Osteoblast (primary cell): ENCODE measurements at regions not wholly inside any gene's neighbourhood (a gene's known extent, or its start where the extent isn't known, plus 50 kb on each side); places are given as distances from the start of the nearest gene placed in this dataset.

Source experiments
- DNase-seq: peaks from one replicate; pipeline ENCODE4 v3.0.0; 2011; ENCODE audit warnings: low spot score, mixed read lengths; ENCODE audit not compliant: insufficient read length; ENCODE audit errors: missing footprints
- H2AFZ ChIP-seq: 2 replicates; pipeline ENCODE4 v1.6.0; 2011; ENCODE audit warnings: mild to moderate bottlenecking, low read length
- H3K27ac ChIP-seq: 2 replicates; pipeline ENCODE4 v1.5.1; 2011; ENCODE audit warnings: mild to moderate bottlenecking, low read depth, low read length, moderate library complexity
- H3K27me3 ChIP-seq: 2 replicates; pipeline ENCODE4 v1.6.0; 2012; ENCODE audit warnings: mild to moderate bottlenecking, control low read depth, inconsistent platforms, low read length, moderate library complexity; ENCODE audit not compliant: insufficient read depth
- H3K36me3 ChIP-seq: 2 replicates; pipeline ENCODE4 v1.5.1; 2011; ENCODE audit warnings: mild to moderate bottlenecking, low read length, control low read depth, moderate library complexity; ENCODE audit not compliant: insufficient read depth
- H3K4me1 ChIP-seq: 2 replicates; pipeline ENCODE4 v1.5.1; 2011; ENCODE audit warnings: mild to moderate bottlenecking, low read length, control low read depth, moderate library complexity; ENCODE audit not compliant: insufficient read depth
- H3K4me2 ChIP-seq: 2 replicates; pipeline ENCODE4 v1.6.0; 2011; ENCODE audit warnings: mild to moderate bottlenecking, low read length; ENCODE audit not compliant: insufficient read depth
- H3K4me3 ChIP-seq: fragments of 200-600 bp; sonication (generic); 3 replicates; pipeline ENCODE4 v1.5.1; 2012; ENCODE audit warnings: mild to moderate bottlenecking, low read length, inconsistent platforms; ENCODE audit not compliant: insufficient read depth
- H3K79me2 ChIP-seq: 2 replicates; pipeline ENCODE4 v1.6.0; 2012; ENCODE audit warnings: mild to moderate bottlenecking, low read length, control low read depth, inconsistent platforms; ENCODE audit not compliant: insufficient read depth
- H3K9me3 ChIP-seq: 2 replicates; pipeline ENCODE4 v1.5.1; 2011; ENCODE audit warnings: low read depth, low read length, control low read depth
- H4K20me1 ChIP-seq: 2 replicates; pipeline ENCODE4 v1.6.0; 2012; ENCODE audit warnings: mild to moderate bottlenecking, low read length, control low read depth; ENCODE audit not compliant: insufficient read depth
- TF ChIP-seq, protein P1 (sequence below): IDR thresholded peaks from 2 replicates; pipeline ENCODE4 v1.5.1; 2011; ENCODE audit warnings: mild to moderate bottlenecking, low read depth, low read length, moderate library complexity; ENCODE audit errors: extremely low read depth

DNA sequence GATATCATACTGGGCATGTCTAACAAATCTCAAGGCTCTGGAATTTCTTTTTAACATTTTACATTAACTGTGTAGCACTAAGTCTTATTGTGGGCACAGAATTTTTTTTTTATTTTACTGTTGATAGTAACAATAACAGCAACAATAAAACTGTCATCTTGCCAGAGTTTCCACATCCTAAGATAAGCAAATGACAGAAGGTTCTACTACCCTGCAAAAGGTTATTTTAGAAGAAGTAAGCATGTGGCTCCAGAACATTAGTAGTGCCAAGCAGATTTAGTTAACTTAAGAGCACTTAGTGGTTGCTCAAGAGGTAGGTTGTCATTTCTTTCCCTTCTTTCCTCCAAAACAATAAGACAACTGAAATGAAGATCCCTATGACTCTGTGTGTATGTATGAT, 743.0 kb upstream of the CBLB start:
- H3K9me3 ChIP-seq: no peaks in the 10 kb centered on the region
- H2AFZ ChIP-seq: no peak overlapping the region
- H3K79me2 ChIP-seq: no peaks in the 10 kb centered on the region
- peak overlapping the region; percentile 69 for H3K27ac ChIP-seq
- H3K4me2 ChIP-seq: no peak overlapping the region
- DNase-seq: no peak
- H4K20me1 ChIP-seq: no peaks in the 10 kb centered on the region
- no peaks in the 10 kb centered on the region for H3K27me3 ChIP-seq
- TF ChIP-seq, protein P1, sequence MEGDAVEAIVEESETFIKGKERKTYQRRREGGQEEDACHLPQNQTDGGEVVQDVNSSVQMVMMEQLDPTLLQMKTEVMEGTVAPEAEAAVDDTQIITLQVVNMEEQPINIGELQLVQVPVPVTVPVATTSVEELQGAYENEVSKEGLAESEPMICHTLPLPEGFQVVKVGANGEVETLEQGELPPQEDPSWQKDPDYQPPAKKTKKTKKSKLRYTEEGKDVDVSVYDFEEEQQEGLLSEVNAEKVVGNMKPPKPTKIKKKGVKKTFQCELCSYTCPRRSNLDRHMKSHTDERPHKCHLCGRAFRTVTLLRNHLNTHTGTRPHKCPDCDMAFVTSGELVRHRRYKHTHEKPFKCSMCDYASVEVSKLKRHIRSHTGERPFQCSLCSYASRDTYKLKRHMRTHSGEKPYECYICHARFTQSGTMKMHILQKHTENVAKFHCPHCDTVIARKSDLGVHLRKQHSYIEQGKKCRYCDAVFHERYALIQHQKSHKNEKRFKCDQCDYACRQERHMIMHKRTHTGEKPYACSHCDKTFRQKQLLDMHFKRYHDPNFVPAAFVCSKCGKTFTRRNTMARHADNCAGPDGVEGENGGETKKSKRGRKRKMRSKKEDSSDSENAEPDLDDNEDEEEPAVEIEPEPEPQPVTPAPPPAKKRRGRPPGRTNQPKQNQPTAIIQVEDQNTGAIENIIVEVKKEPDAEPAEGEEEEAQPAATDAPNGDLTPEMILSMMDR: no peak
- peaks cover 50% of the 10 kb centered on the region for H3K4me1 ChIP-seq
- H3K36me3 ChIP-seq: peaks cover 4% of the 10 kb centered on the region
- no peak overlapping the region for H3K4me3 ChIP-seq

DNA sequence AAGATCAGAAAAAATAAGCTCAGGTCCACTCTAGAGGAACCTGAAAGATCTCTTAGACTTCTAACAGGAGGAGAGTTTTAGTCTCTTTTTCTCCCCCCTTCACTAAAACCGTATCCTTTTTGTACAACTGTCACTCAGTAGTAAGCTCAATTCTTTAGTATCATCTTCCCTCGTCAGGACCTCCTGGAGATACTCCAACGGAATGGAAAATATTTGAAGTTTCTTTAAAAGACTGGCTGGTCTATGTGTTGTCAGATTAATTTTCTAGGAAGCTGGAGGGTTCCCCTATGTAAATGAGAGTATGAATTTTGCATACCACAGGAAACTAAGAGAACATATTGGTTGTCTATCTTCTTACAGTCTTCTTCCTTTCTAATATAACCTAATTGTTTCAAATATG, 747.7 kb upstream of the CBLB start:
- H3K4me3 ChIP-seq: no peak overlapping the region
- peak overlapping the region; percentile 15 for H2AFZ ChIP-seq
- H3K79me2 ChIP-seq: no peaks in the 10 kb centered on the region
- peaks cover 8% of the 10 kb centered on the region for H3K36me3 ChIP-seq
- H3K9me3 ChIP-seq: no peaks in the 10 kb centered on the region
- peak overlapping the region; percentile 27 for H3K4me2 ChIP-seq
- no peaks in the 10 kb centered on the region for H3K27me3 ChIP-seq
- no peak for DNase-seq
- H4K20me1 ChIP-seq: no peaks in the 10 kb centered on the region
- peak overlapping the region; percentile 88 for H3K27ac ChIP-seq
- H3K4me1 ChIP-seq: peaks cover 34% of the 10 kb centered on the region
- TF ChIP-seq, protein P1: no peak

DNA sequence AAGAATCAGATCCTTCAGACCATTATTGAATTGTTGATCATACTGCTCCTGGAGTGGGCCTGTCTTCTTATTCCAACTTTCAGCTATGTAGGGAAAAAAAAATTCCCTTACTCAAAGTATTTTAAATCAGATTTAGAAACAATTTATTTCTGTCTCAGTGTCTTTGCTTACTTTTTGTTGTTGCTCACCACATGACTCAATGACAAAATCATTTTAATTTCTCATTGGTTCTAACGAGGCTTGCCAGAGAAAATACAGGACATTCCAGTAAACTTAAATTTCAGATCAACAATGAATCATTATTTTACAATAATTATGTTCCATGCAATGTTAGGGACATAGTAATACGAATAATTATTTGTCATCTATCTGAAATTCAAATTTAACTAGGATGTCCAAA, 748.5 kb upstream of the CBLB start:
- Histone ChIP-seq H3K36me3 (peaks cover 9% of the 10 kb centered on the region), H3K79me2 (no peaks in the 10 kb centered on the region), H4K20me1 (no peaks in the 10 kb centered on the region), H3K9me3 (no peaks in the 10 kb centered on the region), H2AFZ (no peak overlapping the region), H3K4me3 (no peak overlapping the region), H3K27me3 (no peaks in the 10 kb centered on the region), H3K27ac (peak overlapping the region; percentile 88), H3K4me2 (peak overlapping the region; percentile 27), H3K4me1 (peaks cover 29% of the 10 kb centered on the region)
- no peak for DNase-seq
- TF ChIP-seq, protein P1: no peak

DNA sequence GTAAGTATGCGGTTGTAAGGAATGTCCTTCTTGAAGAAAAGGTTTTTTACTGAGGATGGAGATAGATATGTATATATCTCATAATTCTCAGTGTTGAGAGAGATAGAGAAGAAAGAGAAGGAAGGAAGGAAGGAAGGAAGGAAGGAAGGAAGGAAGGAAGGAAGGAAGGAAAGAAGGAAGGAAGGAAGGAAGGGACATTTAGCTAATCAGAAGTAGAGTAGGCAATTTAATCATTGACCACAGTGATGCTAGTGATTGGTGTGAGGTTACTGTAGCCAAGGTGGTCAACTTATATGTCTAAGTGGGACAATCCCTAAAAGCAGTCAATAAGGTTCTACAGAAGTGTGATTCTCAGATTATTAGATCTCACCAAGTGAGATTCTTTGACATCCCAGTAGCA, 751.8 kb upstream of the CBLB start:
- Histone ChIP-seq H2AFZ (no peak overlapping the region), H3K27me3 (no peaks in the 10 kb centered on the region), H3K79me2 (no peaks in the 10 kb centered on the region), H3K27ac (no peak overlapping the region), H4K20me1 (no peaks in the 10 kb centered on the region), H3K9me3 (peaks cover 8% of the 10 kb centered on the region), H3K36me3 (peaks cover 13% of the 10 kb centered on the region), H3K4me3 (no peak overlapping the region), H3K4me1 (peaks cover 23% of the 10 kb centered on the region), H3K4me2 (no peak overlapping the region)
- TF ChIP-seq, protein P1: no peak
- DNase-seq: no peak
